Keratinocyte (primary cell): ENCODE measurements at regions not wholly inside any gene's neighbourhood (a gene's known extent, or its start where the extent isn't known, plus 50 kb on each side); places are given as distances from the start of the nearest gene placed in this dataset.

Source experiments
- CTCF ChIP-seq, 3 experiments: IDR thresholded peaks in 1 of 3; conservative IDR thresholded peaks in 1 of 3; optimal IDR thresholded peaks in 1 of 3; 2 replicates in 2 of 3; 3 replicates in 1 of 3; pipeline versions ENCODE3 to v1.5.1; 2011; ENCODE audit warnings: low read length in 3 of 3, mild to moderate bottlenecking in 3 of 3, moderate library complexity in 2 of 3, control low read depth in 1 of 3, inconsistent platforms in 1 of 3; ENCODE audit not compliant: insufficient read depth in 2 of 3; ENCODE audit errors: extremely low read depth in 1 of 3
- EZH2 ChIP-seq: IDR thresholded peaks from one replicate; pipeline ENCODE4 v1.6.1; 2012; ENCODE audit warnings: inconsistent platforms, mild to moderate bottlenecking, low read length, moderate library complexity

DNA sequence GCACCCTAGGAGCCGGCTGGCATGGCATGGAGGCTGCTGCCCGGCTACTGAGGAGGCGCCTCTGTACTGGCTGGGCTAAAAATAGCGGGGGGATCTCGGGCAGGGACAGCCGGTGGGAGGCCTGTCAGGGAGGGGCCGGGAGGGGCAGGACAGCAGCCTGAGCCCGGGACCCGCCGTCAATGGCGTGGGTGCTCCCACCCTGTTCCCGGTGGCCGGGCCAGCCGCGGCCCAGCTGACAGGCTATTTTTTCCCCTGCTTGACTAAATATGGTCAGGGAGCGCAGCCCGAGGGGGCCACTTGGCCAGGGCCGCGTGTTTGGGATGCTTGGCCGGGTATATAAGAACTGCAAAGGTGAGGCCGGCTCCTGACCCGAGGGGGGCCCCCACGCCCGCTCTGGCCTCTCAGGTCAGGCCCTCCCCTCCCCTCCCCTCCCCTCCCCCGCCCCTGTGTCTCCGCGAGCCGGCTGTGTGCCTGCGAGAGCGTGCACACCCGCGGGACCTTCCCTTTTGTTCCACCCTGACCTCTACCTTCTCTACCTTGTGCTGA is 74.4 kb upstream of the GATA5 start:
- TF ChIP-seq EZH2, result no peak
- no peak for TF ChIP-seq CTCF (optimal IDR thresholded peaks at IDR 0.05 in 1 of 3, IDR thresholded peaks at IDR 0.05 in 1 of 3, conservative IDR thresholded peaks at IDR 0.05 in 1 of 3; ENCODE audit: extremely low read depth in 1 of 3, insufficient read depth in 2 of 3, low read length in 3 of 3)
